SK-N-SH treated with all-trans-retinoic acid at 6 μM for 48 hours (cell line): ENCODE measurements at regions not wholly inside any gene's neighbourhood (a gene's known extent, or its start where the extent isn't known, plus 50 kb on each side); places are given as distances from the start of the nearest gene placed in this dataset.
A peak's percentile ranks its signal among the peaks of the same experiment; 100 is the strongest.
"Not testable (repeated sequence)": the region's sequence is repeated elsewhere in the genome, so short reads cannot be mapped to it uniquely, and the experiment has no call there.

Source experiments
- ATAC-seq: fragments of 200-7000 bp; cut with Tn5 transposase; 3 replicates; pipeline ENCODE4 v1.9.1; 2020; ENCODE audit warnings: mild to moderate bottlenecking, moderate library complexity
- ARNTL ChIP-seq: fragments of 450-650 bp; formaldehyde crosslinking; IDR thresholded peaks from 2 replicates; pipeline ENCODE4 v1.5.0; 2020; ENCODE audit warnings: low read depth, mild to moderate bottlenecking, moderate library complexity, borderline replicate concordance
- ESRRG ChIP-seq: fragments of 250-450 bp; sonication (Bioruptor Pico); IDR thresholded peaks from 2 replicates; pipeline ENCODE4 v1.6.1; 2021; ENCODE audit warnings: mild to moderate bottlenecking
- GLIS3 ChIP-seq: fragments of 250-450 bp; sonication (Bioruptor Pico); IDR thresholded peaks from 2 replicates; pipeline ENCODE4 v1.5.0; 2020; ENCODE audit warnings: mild to moderate bottlenecking, moderate library complexity
- ISL1 ChIP-seq: fragments of 250-450 bp; sonication (Bioruptor Pico); IDR thresholded peaks from 2 replicates; pipeline ENCODE4 v2.1.2; 2022; ENCODE audit warnings: mild to moderate bottlenecking, moderate library complexity
- PPARA ChIP-seq: fragments of 250-450 bp; sonication (Bioruptor Pico); IDR thresholded peaks from 2 replicates; pipeline ENCODE4 v1.5.0; 2020; ENCODE audit warnings: mild to moderate bottlenecking, borderline replicate concordance
- RARB ChIP-seq: fragments of 250-450 bp; sonication (Bioruptor Pico); IDR thresholded peaks from 2 replicates; pipeline ENCODE4 v1.8.0; 2021; ENCODE audit warnings: mild to moderate bottlenecking, moderate library complexity
- SNAI2 ChIP-seq: fragments of 250-450 bp; sonication (Bioruptor Pico); IDR thresholded peaks from 2 replicates; pipeline ENCODE4 v1.5.0; 2020; ENCODE audit warnings: mild to moderate bottlenecking, moderate library complexity
- TCF4 ChIP-seq: fragments of 250-450 bp; sonication (Bioruptor Pico); IDR thresholded peaks from 2 replicates; pipeline ENCODE4 v1.8.0; 2021; ENCODE audit warnings: mild to moderate bottlenecking, moderate library complexity, borderline replicate concordance
- ZFP3 ChIP-seq: fragments of 250-450 bp; sonication (Bioruptor Pico); IDR thresholded peaks from 2 replicates; pipeline ENCODE4 v1.5.0; 2020; ENCODE audit warnings: mild to moderate bottlenecking, moderate library complexity
- ZFP30 ChIP-seq: fragments of 450-650 bp; formaldehyde crosslinking; IDR thresholded peaks from 2 replicates; pipeline ENCODE4 v1.5.0; 2022; ENCODE audit warnings: mild to moderate bottlenecking, moderate library complexity
- ZNF565 ChIP-seq: fragments of 450-650 bp; formaldehyde crosslinking; conservative IDR thresholded peaks from 2 replicates; pipeline ENCODE4 v1.5.0; 2020; ENCODE audit warnings: low read depth, mild to moderate bottlenecking, moderate library complexity
- ZNF70 ChIP-seq: fragments of 450-650 bp; formaldehyde crosslinking; IDR thresholded peaks from 2 replicates; pipeline ENCODE4 v1.5.0; 2020; ENCODE audit warnings: mild to moderate bottlenecking, moderate library complexity
- ZNF8 ChIP-seq: fragments of 450-650 bp; formaldehyde crosslinking; IDR thresholded peaks from 2 replicates; pipeline ENCODE4 v1.5.0; 2020; ENCODE audit warnings: mild to moderate bottlenecking, moderate library complexity
- TF ChIP-seq, protein P1 (sequence below): fragments of 250-450 bp; sonication (Bioruptor Pico); IDR thresholded peaks from 2 replicates; pipeline ENCODE4 v1.8.0; 2020; ENCODE audit warnings: mild to moderate bottlenecking, moderate library complexity, borderline replicate concordance
- TF ChIP-seq, protein P2 (sequence below): fragments of 250-450 bp; sonication (Bioruptor Pico); IDR thresholded peaks from 2 replicates; pipeline ENCODE4 v1.5.1; 2021; ENCODE audit warnings: mild to moderate bottlenecking, moderate library complexity
- TF ChIP-seq, protein P3 (sequence below): fragments of 250-450 bp; sonication (Bioruptor Pico); IDR thresholded peaks from 2 replicates; pipeline ENCODE4 v1.8.0; 2021; ENCODE audit warnings: low read depth, mild to moderate bottlenecking, moderate library complexity, borderline replicate concordance
- TF ChIP-seq, protein P4 (sequence below): fragments of 250-450 bp; sonication (Bioruptor Pico); IDR thresholded peaks from 2 replicates; pipeline ENCODE4 v1.5.0; 2020; ENCODE audit warnings: mild to moderate bottlenecking, moderate library complexity
- TF ChIP-seq, protein P5 (sequence below): fragments of 250-450 bp; sonication (Bioruptor Pico); IDR thresholded peaks from 2 replicates; pipeline ENCODE4 v1.5.1; 2020; ENCODE audit warnings: low read depth, mild to moderate bottlenecking, moderate library complexity

DNA sequence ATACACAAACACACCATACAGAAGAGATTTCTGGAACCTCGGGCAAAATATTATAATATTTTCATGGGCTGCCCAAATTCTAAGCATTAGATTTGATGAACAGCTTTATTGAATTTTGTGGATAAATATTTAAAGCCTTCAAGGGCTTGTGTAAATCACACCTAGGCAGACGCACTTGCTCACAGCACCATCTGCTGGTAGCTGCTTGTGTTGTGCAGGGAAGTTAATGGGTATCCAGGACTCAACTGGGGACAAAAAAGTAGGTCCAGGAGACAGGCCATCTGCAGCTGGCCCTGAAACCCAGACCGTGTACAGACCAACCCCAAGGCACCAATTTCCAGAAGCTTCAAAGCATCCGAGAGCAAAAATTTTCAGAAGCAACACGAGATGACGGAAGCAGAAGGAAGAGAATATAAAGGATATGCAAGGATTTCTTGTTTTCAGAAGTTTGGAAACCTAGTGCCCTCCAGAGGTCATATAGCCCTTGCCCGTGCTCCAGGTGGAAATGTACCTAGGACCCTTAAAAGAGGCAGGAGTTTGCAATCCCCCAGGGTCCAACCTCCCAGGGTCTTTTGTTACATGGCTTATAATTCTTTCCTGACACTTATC, 140.0 kb downstream of the CHD9NB start:
- no peak for TF ChIP-seq ZNF8 (CRISPR knock-in tag)
- TF ChIP-seq ZFP30 (CRISPR knock-in tag): no peak
- TF ChIP-seq ESRRG (CRISPR knock-in tag): no peak
- TF ChIP-seq, protein P1, sequence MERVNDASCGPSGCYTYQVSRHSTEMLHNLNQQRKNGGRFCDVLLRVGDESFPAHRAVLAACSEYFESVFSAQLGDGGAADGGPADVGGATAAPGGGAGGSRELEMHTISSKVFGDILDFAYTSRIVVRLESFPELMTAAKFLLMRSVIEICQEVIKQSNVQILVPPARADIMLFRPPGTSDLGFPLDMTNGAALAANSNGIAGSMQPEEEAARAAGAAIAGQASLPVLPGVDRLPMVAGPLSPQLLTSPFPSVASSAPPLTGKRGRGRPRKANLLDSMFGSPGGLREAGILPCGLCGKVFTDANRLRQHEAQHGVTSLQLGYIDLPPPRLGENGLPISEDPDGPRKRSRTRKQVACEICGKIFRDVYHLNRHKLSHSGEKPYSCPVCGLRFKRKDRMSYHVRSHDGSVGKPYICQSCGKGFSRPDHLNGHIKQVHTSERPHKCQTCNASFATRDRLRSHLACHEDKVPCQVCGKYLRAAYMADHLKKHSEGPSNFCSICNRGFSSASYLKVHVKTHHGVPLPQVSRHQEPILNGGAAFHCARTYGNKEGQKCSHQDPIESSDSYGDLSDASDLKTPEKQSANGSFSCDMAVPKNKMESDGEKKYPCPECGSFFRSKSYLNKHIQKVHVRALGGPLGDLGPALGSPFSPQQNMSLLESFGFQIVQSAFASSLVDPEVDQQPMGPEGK (CRISPR knock-in tag): no peak
- TF ChIP-seq, protein P2, sequence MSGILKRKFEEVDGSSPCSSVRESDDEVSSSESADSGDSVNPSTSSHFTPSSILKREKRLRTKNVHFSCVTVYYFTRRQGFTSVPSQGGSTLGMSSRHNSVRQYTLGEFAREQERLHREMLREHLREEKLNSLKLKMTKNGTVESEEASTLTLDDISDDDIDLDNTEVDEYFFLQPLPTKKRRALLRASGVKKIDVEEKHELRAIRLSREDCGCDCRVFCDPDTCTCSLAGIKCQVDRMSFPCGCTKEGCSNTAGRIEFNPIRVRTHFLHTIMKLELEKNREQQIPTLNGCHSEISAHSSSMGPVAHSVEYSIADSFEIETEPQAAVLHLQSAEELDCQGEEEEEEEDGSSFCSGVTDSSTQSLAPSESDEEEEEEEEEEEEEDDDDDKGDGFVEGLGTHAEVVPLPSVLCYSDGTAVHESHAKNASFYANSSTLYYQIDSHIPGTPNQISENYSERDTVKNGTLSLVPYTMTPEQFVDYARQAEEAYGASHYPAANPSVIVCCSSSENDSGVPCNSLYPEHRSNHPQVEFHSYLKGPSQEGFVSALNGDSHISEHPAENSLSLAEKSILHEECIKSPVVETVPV (CRISPR knock-in tag): no peak
- ATAC-seq: peak; percentile 72

DNA sequence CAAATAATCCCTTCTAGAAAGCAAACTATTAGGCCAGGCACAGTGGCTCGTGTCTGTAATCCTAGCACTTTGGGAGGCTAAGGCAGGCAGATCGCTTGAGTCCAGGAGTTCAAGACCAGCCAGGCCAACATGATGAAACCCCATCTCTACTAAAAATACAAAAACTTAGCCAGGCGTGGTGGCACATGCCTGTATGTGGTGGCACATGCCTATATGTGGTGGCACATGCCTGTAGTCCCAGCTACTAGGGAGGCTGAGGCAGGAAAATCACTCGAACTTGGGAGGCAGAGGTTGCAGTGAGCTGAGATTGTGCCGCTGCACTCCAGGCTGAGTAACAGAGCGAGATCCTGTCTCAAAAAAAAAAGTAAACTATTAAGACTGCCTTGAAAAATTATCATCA, 144.6 kb downstream of the CHD9NB start:
- not testable (repeated sequence) for ATAC-seq

DNA sequence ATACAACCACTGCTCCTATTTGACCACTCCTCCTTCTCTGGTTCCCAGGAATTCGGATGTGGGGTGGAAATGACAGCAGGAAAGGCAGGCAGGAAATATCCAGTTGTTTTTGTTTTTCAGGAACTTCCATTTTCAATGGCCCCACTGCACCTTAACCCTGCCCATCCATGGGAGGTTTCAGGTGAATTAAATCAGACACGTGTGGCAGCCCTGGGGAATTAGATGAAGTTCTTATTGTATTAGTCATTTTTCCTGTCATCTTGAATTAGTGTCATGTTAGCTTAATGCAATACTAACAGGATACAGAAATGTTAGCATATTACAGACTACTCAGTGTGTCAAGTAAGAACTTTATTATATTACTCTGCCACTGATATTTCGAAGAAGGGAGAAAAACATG, 146.4 kb downstream of the CHD9NB start:
- no peak for ATAC-seq
- TF ChIP-seq RARB: no peak
- TF ChIP-seq ZNF565 (CRISPR knock-in tag): no peak
- TF ChIP-seq ZNF70 (CRISPR knock-in tag): no peak
- TF ChIP-seq TCF4 (CRISPR knock-in tag): no peak
- TF ChIP-seq, protein P3, sequence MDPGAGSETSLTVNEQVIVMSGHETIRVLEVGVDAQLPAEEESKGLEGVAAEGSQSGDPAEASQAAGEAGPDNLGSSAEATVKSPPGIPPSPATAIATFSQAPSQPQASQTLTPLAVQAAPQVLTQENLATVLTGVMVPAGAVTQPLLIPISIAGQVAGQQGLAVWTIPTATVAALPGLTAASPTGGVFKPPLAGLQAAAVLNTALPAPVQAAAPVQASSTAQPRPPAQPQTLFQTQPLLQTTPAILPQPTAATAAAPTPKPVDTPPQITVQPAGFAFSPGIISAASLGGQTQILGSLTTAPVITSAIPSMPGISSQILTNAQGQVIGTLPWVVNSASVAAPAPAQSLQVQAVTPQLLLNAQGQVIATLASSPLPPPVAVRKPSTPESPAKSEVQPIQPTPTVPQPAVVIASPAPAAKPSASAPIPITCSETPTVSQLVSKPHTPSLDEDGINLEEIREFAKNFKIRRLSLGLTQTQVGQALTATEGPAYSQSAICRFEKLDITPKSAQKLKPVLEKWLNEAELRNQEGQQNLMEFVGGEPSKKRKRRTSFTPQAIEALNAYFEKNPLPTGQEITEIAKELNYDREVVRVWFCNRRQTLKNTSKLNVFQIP (CRISPR knock-in tag): no peak
- TF ChIP-seq, protein P4, sequence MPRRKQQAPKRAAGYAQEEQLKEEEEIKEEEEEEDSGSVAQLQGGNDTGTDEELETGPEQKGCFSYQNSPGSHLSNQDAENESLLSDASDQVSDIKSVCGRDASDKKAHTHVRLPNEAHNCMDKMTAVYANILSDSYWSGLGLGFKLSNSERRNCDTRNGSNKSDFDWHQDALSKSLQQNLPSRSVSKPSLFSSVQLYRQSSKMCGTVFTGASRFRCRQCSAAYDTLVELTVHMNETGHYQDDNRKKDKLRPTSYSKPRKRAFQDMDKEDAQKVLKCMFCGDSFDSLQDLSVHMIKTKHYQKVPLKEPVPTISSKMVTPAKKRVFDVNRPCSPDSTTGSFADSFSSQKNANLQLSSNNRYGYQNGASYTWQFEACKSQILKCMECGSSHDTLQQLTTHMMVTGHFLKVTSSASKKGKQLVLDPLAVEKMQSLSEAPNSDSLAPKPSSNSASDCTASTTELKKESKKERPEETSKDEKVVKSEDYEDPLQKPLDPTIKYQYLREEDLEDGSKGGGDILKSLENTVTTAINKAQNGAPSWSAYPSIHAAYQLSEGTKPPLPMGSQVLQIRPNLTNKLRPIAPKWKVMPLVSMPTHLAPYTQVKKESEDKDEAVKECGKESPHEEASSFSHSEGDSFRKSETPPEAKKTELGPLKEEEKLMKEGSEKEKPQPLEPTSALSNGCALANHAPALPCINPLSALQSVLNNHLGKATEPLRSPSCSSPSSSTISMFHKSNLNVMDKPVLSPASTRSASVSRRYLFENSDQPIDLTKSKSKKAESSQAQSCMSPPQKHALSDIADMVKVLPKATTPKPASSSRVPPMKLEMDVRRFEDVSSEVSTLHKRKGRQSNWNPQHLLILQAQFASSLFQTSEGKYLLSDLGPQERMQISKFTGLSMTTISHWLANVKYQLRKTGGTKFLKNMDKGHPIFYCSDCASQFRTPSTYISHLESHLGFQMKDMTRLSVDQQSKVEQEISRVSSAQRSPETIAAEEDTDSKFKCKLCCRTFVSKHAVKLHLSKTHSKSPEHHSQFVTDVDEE (CRISPR knock-in tag): no peak
- TF ChIP-seq ZNF8 (CRISPR knock-in tag): no peak
- TF ChIP-seq GLIS3: no peak
- TF ChIP-seq ZFP30 (CRISPR knock-in tag): no peak
- TF ChIP-seq ZFP3 (CRISPR knock-in tag): no peak
- TF ChIP-seq, protein P2 (CRISPR knock-in tag): no peak
- TF ChIP-seq PPARA (CRISPR knock-in tag): no peak
- no peak for TF ChIP-seq ARNTL
- TF ChIP-seq ISL1 (CRISPR knock-in tag): no peak
- no peak for TF ChIP-seq SNAI2 (CRISPR knock-in tag)
- no peak for TF ChIP-seq ESRRG (CRISPR knock-in tag)
- TF ChIP-seq, protein P5, sequence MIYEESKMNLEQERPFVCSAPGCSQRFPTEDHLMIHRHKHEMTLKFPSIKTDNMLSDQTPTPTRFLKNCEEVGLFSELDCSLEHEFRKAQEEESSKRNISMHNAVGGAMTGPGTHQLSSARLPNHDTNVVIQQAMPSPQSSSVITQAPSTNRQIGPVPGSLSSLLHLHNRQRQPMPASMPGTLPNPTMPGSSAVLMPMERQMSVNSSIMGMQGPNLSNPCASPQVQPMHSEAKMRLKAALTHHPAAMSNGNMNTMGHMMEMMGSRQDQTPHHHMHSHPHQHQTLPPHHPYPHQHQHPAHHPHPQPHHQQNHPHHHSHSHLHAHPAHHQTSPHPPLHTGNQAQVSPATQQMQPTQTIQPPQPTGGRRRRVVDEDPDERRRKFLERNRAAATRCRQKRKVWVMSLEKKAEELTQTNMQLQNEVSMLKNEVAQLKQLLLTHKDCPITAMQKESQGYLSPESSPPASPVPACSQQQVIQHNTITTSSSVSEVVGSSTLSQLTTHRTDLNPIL (CRISPR knock-in tag): no peak
